ENCODE measurements at regions not wholly inside any gene's neighbourhood (a gene's known extent, or its start where the extent isn't known, plus 50 kb on each side); places are given as distances from the start of the nearest gene placed in this dataset.

DNA sequence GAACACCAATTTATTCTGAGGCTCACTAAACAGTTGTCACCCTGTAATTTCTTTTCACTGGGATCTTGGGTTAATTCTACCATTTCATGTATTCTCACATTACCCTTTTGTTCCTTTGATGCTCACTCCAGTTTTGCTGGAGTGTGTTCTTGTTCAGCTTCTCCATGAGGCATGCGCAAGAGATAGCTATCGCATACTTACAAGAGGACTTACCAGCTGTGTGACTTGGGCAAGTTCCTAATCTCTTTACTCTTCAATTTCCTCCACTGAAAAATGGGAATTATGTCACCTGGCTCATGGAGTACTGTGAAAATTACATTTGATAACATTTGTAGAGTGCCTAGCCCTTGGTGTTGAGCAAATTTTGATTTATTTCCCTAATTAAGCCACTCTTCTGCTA is 56.5 kb upstream of the JDP2 start:
- no peak for DNase-seq (ENCODE audit: low spot score)

DNA sequence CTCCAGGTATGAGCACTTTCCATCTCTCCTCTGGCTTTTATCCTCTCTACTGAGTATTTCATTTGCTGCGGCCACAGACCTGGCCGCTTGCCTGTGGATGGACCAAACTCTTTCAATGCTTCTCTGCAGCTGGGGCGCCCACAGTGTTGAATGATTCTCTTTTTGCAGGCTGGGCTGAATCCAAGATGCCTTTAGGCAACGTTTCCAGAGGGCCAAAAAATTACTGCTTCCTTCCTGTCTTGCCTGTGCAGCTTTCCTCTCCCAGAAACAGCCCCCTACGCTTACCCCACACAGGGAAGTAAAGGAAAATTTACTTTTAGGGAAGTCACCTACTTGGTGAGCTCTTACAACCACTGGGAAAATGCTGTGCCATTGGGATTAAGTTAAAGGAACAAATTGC is 55.6 kb upstream of the JDP2 start:
- DNase-seq (ENCODE audit: low spot score): peak; percentile 87

- DNase-seq (ENCODE audit: low spot score): no peak
Observed at GRCh38 chr14:75373133-75373532, 54.7 kb upstream of the JDP2 start.

DNA sequence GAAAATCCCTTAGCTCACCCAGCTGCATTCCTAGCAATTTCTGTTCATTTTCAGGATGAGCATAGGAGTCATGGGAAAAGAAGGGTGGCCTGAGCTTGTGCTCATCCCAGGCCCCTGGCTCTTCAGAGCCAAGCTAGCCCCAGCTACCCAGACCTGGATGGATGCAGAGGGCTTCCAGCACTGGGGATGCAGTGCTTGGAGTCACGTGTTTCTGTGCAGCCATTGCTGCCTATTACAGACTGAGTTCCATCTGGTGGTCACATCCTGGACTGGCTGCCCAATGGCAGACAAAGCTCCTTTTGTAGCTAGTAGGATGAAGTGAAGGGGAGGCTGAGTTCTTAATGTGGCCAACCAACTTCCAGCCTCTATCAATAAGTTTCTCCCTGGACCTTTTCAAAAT is 54.2 kb upstream of the JDP2 start:
- DNase-seq (ENCODE audit: low spot score): peak; percentile 70

DNA sequence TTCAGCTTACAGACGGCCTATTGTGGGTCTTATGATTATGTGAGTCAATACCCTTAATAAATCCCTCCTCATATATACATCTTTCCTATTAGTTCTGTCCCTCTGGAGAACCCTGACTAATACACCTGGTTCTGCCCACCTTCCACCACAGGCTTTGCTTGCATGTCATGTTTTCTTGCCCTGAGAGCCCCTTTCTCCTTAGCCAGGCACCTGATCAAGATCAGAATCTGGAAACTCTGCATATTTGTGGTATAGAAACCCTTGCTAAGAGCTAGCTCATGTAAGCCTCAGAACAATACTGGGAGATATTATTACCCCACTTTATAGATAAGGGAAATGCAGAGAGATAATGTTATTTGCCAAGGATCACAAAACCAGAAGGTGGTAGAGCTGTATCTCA is 52.9 kb upstream of the JDP2 start:
- no peak for DNase-seq (ENCODE audit: low spot score)

DNA sequence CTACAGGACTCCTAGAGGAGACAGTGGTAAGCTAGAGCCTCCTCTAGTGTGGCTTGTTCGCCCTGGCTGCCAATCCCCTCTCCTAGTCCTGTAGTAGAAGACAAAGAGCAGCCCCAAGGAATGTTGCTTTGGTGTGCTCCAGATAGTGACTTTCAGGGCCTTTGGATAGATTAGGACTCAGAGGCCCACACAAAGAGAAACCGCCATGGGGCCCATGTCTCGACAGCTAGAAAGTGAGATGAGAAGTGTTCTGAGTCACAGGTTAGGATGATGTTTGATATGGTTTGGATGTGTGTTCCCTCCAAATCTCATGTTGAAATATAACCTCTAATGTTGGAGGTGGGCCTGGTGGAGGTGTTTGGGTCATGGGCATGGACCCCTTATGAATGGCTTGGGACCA is 51.8 kb upstream of the JDP2 start:
- DNase-seq (ENCODE audit: low spot score): no peak

All from Ammon's horn (tissue), 1 donor.